ENCODE measurements at regions not wholly inside any gene's neighbourhood (a gene's known extent, or its start where the extent isn't known, plus 50 kb on each side); places are given as distances from the start of the nearest gene placed in this dataset.
"Not testable (repeated sequence)": the region's sequence is repeated elsewhere in the genome, so short reads cannot be mapped to it uniquely, and the experiment has no call there.

GRCh38 chr5:45062044-45062443, 253.3 kb downstream of the MRPS30 start:
- DNase-seq: peak; percentile 34

GRCh38 chr5:45081082-45081481, 272.3 kb downstream of the MRPS30 start:
- DNase-seq: no peak

GRCh38 chr5:45089870-45090269, 281.1 kb downstream of the MRPS30 start:
- DNase-seq: no peak

- DNase-seq: peak; percentile 69
Observed at GRCh38 chr5:45093377-45093776, 284.6 kb downstream of the MRPS30 start.

- DNase-seq: no peak
Observed at GRCh38 chr5:45094876-45095440, 286.2 kb downstream of the MRPS30 start.

- DNase-seq: no peak
Observed at GRCh38 chr5:45098483-45098882, 289.7 kb downstream of the MRPS30 start.

GRCh38 chr5:45101146-45101545, 292.4 kb downstream of the MRPS30 start:
- no peak for DNase-seq

GRCh38 chr5:45105491-45105994, 296.8 kb downstream of the MRPS30 start:
- DNase-seq: no peak

GRCh38 chr5:45109062-45109461, 300.3 kb downstream of the MRPS30 start:
- DNase-seq: no peak

- DNase-seq: no peak
Observed at GRCh38 chr5:45109636-45110035, 300.9 kb downstream of the MRPS30 start.

GRCh38 chr5:45110399-45110798, 301.7 kb downstream of the MRPS30 start:
- no peak for DNase-seq

- DNase-seq: no peak
Observed at GRCh38 chr5:45113726-45114125, 305.0 kb downstream of the MRPS30 start.

GRCh38 chr5:45132972-45133371, 324.2 kb downstream of the MRPS30 start:
- DNase-seq: no peak

- peak; percentile 67 for DNase-seq
Observed at GRCh38 chr5:45162974-45163373, 354.2 kb downstream of the MRPS30 start.

- DNase-seq: no peak
Observed at GRCh38 chr5:45171563-45171962, 362.8 kb downstream of the MRPS30 start.

GRCh38 chr5:45172634-45173033, 363.9 kb downstream of the MRPS30 start:
- DNase-seq: not testable (repeated sequence)

GRCh38 chr5:45179686-45180085, 370.9 kb downstream of the MRPS30 start:
- no peak for DNase-seq

GRCh38 chr5:45189042-45189441, 380.3 kb downstream of the MRPS30 start:
- no peak for DNase-seq

GRCh38 chr5:45189481-45189880, 380.7 kb downstream of the MRPS30 start:
- peak; percentile 67 for DNase-seq

- no peak for DNase-seq
Observed at GRCh38 chr5:45195026-45195425, 386.3 kb downstream of the MRPS30 start.
